ENCODE measurements at regions not wholly inside any gene's neighbourhood (a gene's known extent, or its start where the extent isn't known, plus 50 kb on each side); places are given as distances from the start of the nearest gene placed in this dataset.

DNA sequence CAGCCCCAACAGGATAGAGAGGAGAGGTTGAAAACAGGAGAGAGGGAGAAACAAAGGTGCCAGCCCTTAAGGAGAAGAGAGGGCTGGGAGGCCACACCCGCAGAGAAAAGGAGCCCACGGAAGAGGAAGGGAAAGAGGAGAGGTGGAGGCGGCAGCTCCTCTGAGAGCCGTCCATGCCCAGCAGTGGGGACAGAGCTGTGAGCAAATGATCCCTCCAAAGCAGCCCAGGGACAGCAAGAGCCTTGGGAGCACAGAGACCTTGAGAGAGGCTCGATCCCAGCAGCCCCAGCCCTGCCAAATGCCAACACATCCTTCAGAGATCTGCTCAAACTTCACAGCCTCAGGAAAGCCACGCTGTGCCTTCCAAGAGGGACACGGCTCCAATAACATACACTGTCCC is 66.7 kb upstream of the CORO2B start:
- no peak for TF ChIP-seq CTCF (IDR thresholded peaks at IDR 0.05 in 4 of 5, conservative IDR thresholded peaks at IDR 0.05 in 1 of 5)
- TF ChIP-seq POLR2A (IDR thresholded peaks at IDR 0.05), result no peak
